CD4-positive, alpha-beta T cell (primary cell): ENCODE measurements at regions not wholly inside any gene's neighbourhood (a gene's known extent, or its start where the extent isn't known, plus 50 kb on each side); places are given as distances from the start of the nearest gene placed in this dataset.

Source experiments
- ATAC-seq: fragments of 200-7000 bp; cut with Tn5 transposase; one replicate; pipeline ENCODE4 v1.10.0; 2022; ENCODE audit warnings: mild to moderate bottlenecking; ENCODE audit not compliant: poor library complexity
- CTCF ChIA-PET: fragments of 350-600 bp; sonication (Branson Sonifier 250); formaldehyde crosslinking; loops from one replicate; lab custom pipeline; 2021; ENCODE audit warnings: antibody characterized with exemption, inconsistent platforms; lab: Charles Lee
- POLR2A ChIA-PET: fragments of 350-600 bp; sonication (Branson Sonifier 250); formaldehyde crosslinking; loops from one replicate; lab custom pipeline; 2021; ENCODE audit warnings: antibody characterized with exemption, inconsistent platforms; lab: Charles Lee
- DNase-seq, 14 experiments: peaks; one replicate each; pipeline ENCODE4 v3.0.0-alpha.2; 2013 to 2020; ENCODE audit warnings: mixed read lengths in 2 of 14
- H3K27ac ChIP-seq, 2 donors: one replicate each; pipeline versions ENCODE4 v1.5.1 to v1.7.0; 2013; ENCODE audit warnings: low read length in 2 of 2, low read depth in 1 of 2, mild to moderate bottlenecking in 1 of 2
- H3K27me3 ChIP-seq, 2 experiments: 1 replicate in 1 of 2; 2 replicates in 1 of 2; pipeline versions ENCODE4 v1.6.1 to v1.7.0; 2013; ENCODE audit warnings: low read length in 2 of 2, control low read depth in 1 of 2, mild to moderate bottlenecking in 1 of 2, moderate library complexity in 1 of 2; ENCODE audit not compliant: insufficient read depth in 2 of 2, control insufficient read depth in 1 of 2
- H3K36me3 ChIP-seq: one replicate; pipeline ENCODE4 v1.6.1; 2013; ENCODE audit warnings: low read length, control low read depth; ENCODE audit not compliant: insufficient read depth
- H3K4me1 ChIP-seq: one replicate; pipeline ENCODE4 v1.6.1; 2013; ENCODE audit warnings: low read length, control low read depth; ENCODE audit not compliant: insufficient read depth
- H3K4me3 ChIP-seq: one replicate; pipeline ENCODE4 v1.5.1; 2013; ENCODE audit warnings: mild to moderate bottlenecking, low read length, moderate library complexity
- H3K9me3 ChIP-seq, 2 experiments: 1 replicate in 1 of 2; 2 replicates in 1 of 2; pipeline versions ENCODE4 v1.6.1 to v1.7.0; 2013; ENCODE audit warnings: low read length in 2 of 2, mild to moderate bottlenecking in 2 of 2, control low read depth in 1 of 2, moderate library complexity in 1 of 2; ENCODE audit not compliant: control insufficient read depth in 1 of 2, insufficient read depth in 1 of 2
- H3K27ac Mint-ChIP-seq: one replicate; pipeline ENCODE4 v1.8.0; 2020; ENCODE audit warnings: mixed read lengths
- H3K27me3 Mint-ChIP-seq: one replicate; pipeline ENCODE4 v1.8.0; 2021; ENCODE audit warnings: mixed read lengths
- H3K36me3 Mint-ChIP-seq: one replicate; pipeline ENCODE4 v1.8.0; 2021; ENCODE audit warnings: low read depth, mixed read lengths
- H3K4me1 Mint-ChIP-seq: one replicate; pipeline ENCODE4 v1.8.0; 2021; ENCODE audit warnings: low read depth, mixed read lengths
- H3K4me3 Mint-ChIP-seq: one replicate; pipeline ENCODE4 v1.8.0; 2020; ENCODE audit warnings: mild to moderate bottlenecking, mixed read lengths
- H3K9me3 Mint-ChIP-seq: one replicate; pipeline ENCODE4 v1.8.0; 2020; ENCODE audit warnings: mixed read lengths
- CTCF ChIP-seq: fragments of 200-600 bp; IDR thresholded peaks from one replicate; pipeline ENCODE4 v1.8.0; 2022; ENCODE audit warnings: antibody characterized with exemption, mild to moderate bottlenecking
- intact Hi-C, 2 experiments: fragments of 100-400 bp; cut with DNase I in 1 of 2; cut with micrococcal nuclease in 1 of 2; formaldehyde crosslinking; loops; one replicate each; pipeline versions ENCODE4 v1.15.1 to v1.9.0; 2023 to 2025; cut with DNase I, micrococcal nuclease

GRCh38 chr4:163815776-163816175, 321.3 kb downstream of the TMA16 start:
- H3K4me3 Mint-ChIP-seq: no peak overlapping the region
- no peaks in the 10 kb centered on the region for H3K36me3 Mint-ChIP-seq
- H3K27ac ChIP-seq: no peak overlapping the region
- no peaks in the 10 kb centered on the region for H3K36me3 ChIP-seq
- ChIA-PET POLR2A (no interaction called here), CTCF (no interaction called here)
- no peaks in the 10 kb centered on the region for H3K27me3 Mint-ChIP-seq
- H3K4me1 Mint-ChIP-seq: no peaks in the 10 kb centered on the region
- no peak for DNase-seq
- H3K27ac Mint-ChIP-seq: no peak overlapping the region
- no peaks in the 10 kb centered on the region for H3K9me3 ChIP-seq
- ATAC-seq: no peak
- H3K9me3 Mint-ChIP-seq: no peaks in the 10 kb centered on the region
- no peak overlapping the region for H3K4me3 ChIP-seq
- intact Hi-C loops: no loop called here
- no peaks in the 10 kb centered on the region for H3K4me1 ChIP-seq
- H3K27me3 ChIP-seq: no peaks in the 10 kb centered on the region
- no peak for TF ChIP-seq CTCF

- no peak overlapping the region for H3K27ac ChIP-seq
- intact Hi-C loops: no loop called here
- ATAC-seq: no peak
- H3K27ac Mint-ChIP-seq: no peak overlapping the region
- no peak overlapping the region for H3K4me3 ChIP-seq
- POLR2A ChIA-PET: no interaction called here
- no peaks in the 10 kb centered on the region for H3K4me1 ChIP-seq
- H3K27me3 Mint-ChIP-seq: no peaks in the 10 kb centered on the region
- no peaks in the 10 kb centered on the region for H3K36me3 ChIP-seq
- H3K27me3 ChIP-seq: no peaks in the 10 kb centered on the region
- peak in 1 of 14 experiments; percentile 9 for DNase-seq
- no peaks in the 10 kb centered on the region for H3K9me3 Mint-ChIP-seq
- H3K4me1 Mint-ChIP-seq: no peaks in the 10 kb centered on the region
- H3K36me3 Mint-ChIP-seq: no peaks in the 10 kb centered on the region
- TF ChIP-seq CTCF: no peak
- CTCF ChIA-PET: no interaction called here
- H3K9me3 ChIP-seq: no peaks in the 10 kb centered on the region
- no peak overlapping the region for H3K4me3 Mint-ChIP-seq
Measured at GRCh38 chr4:163816494-163816893, 322.0 kb downstream of the TMA16 start.

DNA sequence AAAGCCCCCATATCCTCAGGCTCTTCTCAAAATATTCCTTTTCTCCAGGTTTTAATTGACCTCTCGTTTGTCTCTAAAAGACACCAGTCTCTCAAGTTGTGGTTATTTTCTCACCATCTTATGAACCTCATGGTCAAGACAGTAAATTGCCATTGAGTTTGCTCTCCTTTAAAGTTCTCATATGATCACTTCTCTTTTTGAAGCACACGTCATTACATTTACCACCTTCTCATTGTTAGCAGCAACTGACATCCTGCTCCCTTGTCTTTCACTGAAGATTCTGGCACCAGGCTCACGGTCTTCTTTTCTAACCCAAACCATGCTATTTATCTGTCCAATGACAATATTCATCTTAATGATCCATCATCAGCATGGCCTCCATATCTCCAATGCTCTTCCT, 324.2 kb downstream of the TMA16 start:
- ChIA-PET CTCF (no interaction called here), POLR2A (no interaction called here)
- Mint-ChIP-seq H3K4me1 (no peaks in the 10 kb centered on the region), H3K9me3 (no peaks in the 10 kb centered on the region), H3K36me3 (no peaks in the 10 kb centered on the region), H3K27ac (no peak overlapping the region), H3K27me3 (no peaks in the 10 kb centered on the region), H3K4me3 (no peak overlapping the region)
- Histone ChIP-seq H3K36me3 (no peaks in the 10 kb centered on the region), H3K4me3 (no peak overlapping the region), H3K27me3 (no peaks in the 10 kb centered on the region), H3K9me3 (no peaks in the 10 kb centered on the region), H3K27ac (no peak overlapping the region), H3K4me1 (no peaks in the 10 kb centered on the region)
- intact Hi-C loops: no loop called here
- ATAC-seq (no peak), DNase-seq (no peak)
- TF ChIP-seq CTCF: no peak
